PC-9 (cell line): ENCODE measurements at regions not wholly inside any gene's neighbourhood (a gene's known extent, or its start where the extent isn't known, plus 50 kb on each side); places are given as distances from the start of the nearest gene placed in this dataset.

Experiments
- BruUV-seq: library from RNA; stranded (reverse); fragments of 400-500 nt; replicated peaks from 2 replicates; lab custom pipeline; 2021; lab: Mats Ljungman, UMichigan
- CTCF ChIA-PET: fragments of 300-600 bp; sonication (Branson Sonifier 250); formaldehyde crosslinking; loops from one replicate; lab custom pipeline; 2022; ENCODE audit warnings: antibody characterized with exemption; lab: Charles Lee
- POLR2A ChIA-PET: fragments of 300-600 bp; sonication (Branson Sonifier 250); formaldehyde crosslinking; loops from one replicate; lab custom pipeline; 2022; ENCODE audit warnings: antibody characterized with exemption; ENCODE audit not compliant: unreplicated experiment; lab: Charles Lee
- DNase-seq, 2 experiments: peaks; one replicate each; pipeline versions ENCODE4 v3.0.0 to v3.0.0-alpha.2; 2015 to 2022; ENCODE audit warnings: mixed read lengths in 1 of 2
- H2AFZ ChIP-seq: fragments of 200-600 bp; sonication (generic); 2 replicates; pipeline ENCODE4 v1.8.1; 2017; ENCODE audit warnings: antibody characterized with exemption
- H3F3A ChIP-seq: fragments of 200-600 bp; sonication (generic); 2 replicates; pipeline ENCODE4 v1.8.1; 2017; ENCODE audit warnings: antibody characterized with exemption, mild to moderate bottlenecking, low read depth; ENCODE audit not compliant: insufficient read depth
- H3K27ac ChIP-seq: fragments of 200-600 bp; sonication (generic); 2 replicates; pipeline ENCODE4 v1.6.1; 2016; ENCODE audit warnings: mixed run types
- H3K27me3 ChIP-seq: fragments of 200-600 bp; sonication (generic); 2 replicates; pipeline ENCODE4 v1.6.1; 2016; ENCODE audit warnings: low read depth, mixed run types; ENCODE audit not compliant: insufficient read depth
- H3K36me3 ChIP-seq: fragments of 200-600 bp; sonication (generic); 2 replicates; pipeline ENCODE4 v1.6.1; 2016; ENCODE audit warnings: low read depth, mixed run types
- H3K4me1 ChIP-seq: fragments of 200-600 bp; sonication (generic); replicated peaks from 2 replicates; pipeline ENCODE4 v1.6.1; 2016; ENCODE audit warnings: mixed run types; ENCODE audit not compliant: insufficient read depth
- H3K4me2 ChIP-seq: fragments of 200-600 bp; sonication (generic); 2 replicates; pipeline ENCODE4 v1.6.1; 2017; ENCODE audit warnings: mixed run types
- H3K4me3 ChIP-seq: fragments of 200-600 bp; sonication (generic); 2 replicates; pipeline ENCODE4 v1.6.1; 2016; ENCODE audit warnings: mixed run types
- H3K79me2 ChIP-seq: fragments of 200-600 bp; sonication (generic); 2 replicates; pipeline ENCODE4 v1.6.1; 2017; ENCODE audit warnings: low read depth, mixed run types
- H3K9me2 ChIP-seq: fragments of 200-600 bp; sonication (generic); 2 replicates; pipeline ENCODE4 v1.8.1; 2017; ENCODE audit warnings: mild to moderate bottlenecking; ENCODE audit not compliant: insufficient read depth
- H3K9me3 ChIP-seq: fragments of 200-600 bp; sonication (generic); 2 replicates; pipeline ENCODE4 v1.8.1; 2016; ENCODE audit warnings: low read depth; ENCODE audit not compliant: insufficient read depth
- H4K20me1 ChIP-seq: fragments of 200-600 bp; sonication (generic); 2 replicates; pipeline ENCODE4 v1.8.1; 2017; ENCODE audit not compliant: insufficient read depth
- EZH2 ChIP-seq: fragments of 200-600 bp; sonication (generic); IDR thresholded peaks from 2 replicates; pipeline ENCODE4 v1.8.0; 2017; ENCODE audit warnings: antibody characterized with exemption, low read depth
- intact Hi-C: fragments of 100-400 bp; cut with micrococcal nuclease; formaldehyde crosslinking; loops from one replicate; pipeline ENCODE4 v1.10.0; 2022; ENCODE audit not compliant: unreplicated experiment
- TF ChIP-seq, protein P1 (sequence below): fragments of 200-600 bp; sonication (generic); conservative IDR thresholded peaks from 2 replicates; pipeline ENCODE4 v1.6.1; 2017; ENCODE audit warnings: mixed run types, antibody characterized with exemption, mild to moderate bottlenecking, moderate library complexity

DNA sequence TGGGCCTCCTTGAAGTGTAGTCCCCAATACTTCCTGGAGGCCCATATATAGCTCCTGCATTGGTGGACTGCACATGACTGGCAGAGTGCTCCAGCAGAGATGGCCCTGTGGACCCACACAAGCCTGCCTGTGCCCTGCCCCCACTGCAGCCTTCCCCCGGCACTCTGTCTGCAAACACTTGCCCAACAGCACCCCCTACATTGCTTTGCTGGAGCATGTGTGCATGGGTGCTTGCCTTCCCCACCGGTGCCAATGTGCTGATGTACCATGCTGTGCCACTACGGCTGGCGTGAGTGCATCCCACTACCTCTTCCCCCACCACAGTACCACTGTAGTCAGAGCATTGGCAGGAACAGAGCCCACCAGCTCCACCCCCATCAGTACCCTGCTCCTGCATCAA lies 563.6 kb upstream of the CTNND2 start:
- no peak for DNase-seq
- Histone ChIP-seq H2AFZ (no peak overlapping the region), H3K4me2 (no peak overlapping the region), H3K4me3 (no peak overlapping the region), H4K20me1 (no peaks in the 10 kb centered on the region), H3F3A (no peaks in the 10 kb centered on the region), H3K79me2 (no peaks in the 10 kb centered on the region), H3K36me3 (no peaks in the 10 kb centered on the region), H3K27ac (no peak overlapping the region), H3K9me3 (no peaks in the 10 kb centered on the region; the same call in 1 of the 2 replicates), H3K9me2 (peaks cover 2% of the 10 kb centered on the region; the same call in 1 of the 2 replicates), H3K4me1 (no peaks in the 10 kb centered on the region), H3K27me3 (no peaks in the 10 kb centered on the region)
- ChIA-PET CTCF (no interaction called here), POLR2A (no interaction called here)
- TF ChIP-seq, protein P1, sequence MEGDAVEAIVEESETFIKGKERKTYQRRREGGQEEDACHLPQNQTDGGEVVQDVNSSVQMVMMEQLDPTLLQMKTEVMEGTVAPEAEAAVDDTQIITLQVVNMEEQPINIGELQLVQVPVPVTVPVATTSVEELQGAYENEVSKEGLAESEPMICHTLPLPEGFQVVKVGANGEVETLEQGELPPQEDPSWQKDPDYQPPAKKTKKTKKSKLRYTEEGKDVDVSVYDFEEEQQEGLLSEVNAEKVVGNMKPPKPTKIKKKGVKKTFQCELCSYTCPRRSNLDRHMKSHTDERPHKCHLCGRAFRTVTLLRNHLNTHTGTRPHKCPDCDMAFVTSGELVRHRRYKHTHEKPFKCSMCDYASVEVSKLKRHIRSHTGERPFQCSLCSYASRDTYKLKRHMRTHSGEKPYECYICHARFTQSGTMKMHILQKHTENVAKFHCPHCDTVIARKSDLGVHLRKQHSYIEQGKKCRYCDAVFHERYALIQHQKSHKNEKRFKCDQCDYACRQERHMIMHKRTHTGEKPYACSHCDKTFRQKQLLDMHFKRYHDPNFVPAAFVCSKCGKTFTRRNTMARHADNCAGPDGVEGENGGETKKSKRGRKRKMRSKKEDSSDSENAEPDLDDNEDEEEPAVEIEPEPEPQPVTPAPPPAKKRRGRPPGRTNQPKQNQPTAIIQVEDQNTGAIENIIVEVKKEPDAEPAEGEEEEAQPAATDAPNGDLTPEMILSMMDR = no peak
- TF ChIP-seq EZH2 = no peak
- intact Hi-C loops = no loop called here
- BruUV-seq = no TSS peak

DNA sequence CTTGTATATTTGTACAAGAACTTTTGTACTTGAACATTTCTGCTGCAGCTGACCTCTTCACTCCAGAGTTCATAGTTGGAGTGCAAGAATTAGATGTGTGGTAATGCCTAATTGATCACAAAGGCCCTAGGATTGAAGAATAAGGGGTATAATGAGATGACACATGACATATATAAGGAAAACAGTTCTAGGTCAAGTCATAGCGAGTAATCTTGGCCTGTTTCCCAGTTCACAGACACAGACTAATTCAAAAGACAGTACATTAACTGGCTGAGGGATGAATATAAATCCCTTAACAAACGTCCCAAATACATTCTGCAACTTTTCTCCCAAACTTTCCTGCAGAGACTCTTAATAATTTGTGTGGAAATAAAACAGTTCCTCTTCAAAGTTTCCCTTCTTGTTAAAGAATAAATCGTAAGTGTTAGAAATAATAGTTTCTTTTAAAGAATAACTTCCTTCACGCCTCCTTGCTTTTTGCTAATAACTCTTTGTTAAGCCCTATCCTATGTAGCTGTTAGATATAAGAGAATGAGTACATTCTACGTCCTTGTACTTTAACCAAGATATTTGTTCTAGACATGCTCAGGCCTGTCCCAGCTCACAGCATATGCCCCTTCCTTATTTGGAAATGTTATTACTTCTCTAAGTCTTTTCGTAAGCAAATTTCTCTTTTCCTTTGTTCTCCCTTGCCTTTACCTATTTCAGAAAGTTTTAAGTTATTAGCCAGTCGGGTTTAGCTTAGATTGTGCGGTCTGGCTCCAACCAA lies 556.4 kb upstream of the CTNND2 start:
- peaks cover 3% of the 10 kb centered on the region; the same call in 1 of the 2 replicates for H3K9me3 ChIP-seq
- no peaks in the 10 kb centered on the region for H3F3A ChIP-seq
- DNase-seq = no peak
- no peaks in the 10 kb centered on the region for H3K4me1 ChIP-seq
- H3K4me3 ChIP-seq = no peak overlapping the region
- intact Hi-C loops = no loop called here
- H3K4me2 ChIP-seq = no peak overlapping the region
- no peaks in the 10 kb centered on the region; the same call in 1 of the 2 replicates for H3K9me2 ChIP-seq
- no peaks in the 10 kb centered on the region for H3K79me2 ChIP-seq
- no peaks in the 10 kb centered on the region for H3K36me3 ChIP-seq
- no peak overlapping the region for H3K27ac ChIP-seq
- H3K27me3 ChIP-seq = no peaks in the 10 kb centered on the region
- CTCF ChIA-PET = no interaction called here
- POLR2A ChIA-PET = no interaction called here
- TF ChIP-seq, protein P1 = no peak
- no peak for TF ChIP-seq EZH2
- H2AFZ ChIP-seq = no peak overlapping the region
- BruUV-seq = no TSS peak
- H4K20me1 ChIP-seq = no peaks in the 10 kb centered on the region

- BruUV-seq = no TSS peak
- Histone ChIP-seq H3F3A (no peaks in the 10 kb centered on the region), H3K4me1 (no peaks in the 10 kb centered on the region), H3K9me3 (peaks cover 3% of the 10 kb centered on the region; the same call in 1 of the 2 replicates), H3K27ac (no peak overlapping the region), H3K4me3 (no peak overlapping the region), H3K9me2 (no peaks in the 10 kb centered on the region; the same call in 1 of the 2 replicates), H3K36me3 (no peaks in the 10 kb centered on the region), H3K4me2 (no peak overlapping the region), H4K20me1 (no peaks in the 10 kb centered on the region), H3K27me3 (no peaks in the 10 kb centered on the region), H3K79me2 (no peaks in the 10 kb centered on the region), H2AFZ (no peak overlapping the region)
- POLR2A ChIA-PET = no interaction called here
- intact Hi-C loops = no loop called here
- CTCF ChIA-PET = no interaction called here
- TF ChIP-seq, protein P1 = no peak
- no peak for TF ChIP-seq EZH2
- DNase-seq = no peak
Measured at GRCh38 chr5:12459326-12459725, 555.1 kb upstream of the CTNND2 start.
